GM23248 (cell line): ENCODE measurements at regions not wholly inside any gene's neighbourhood (a gene's known extent, or its start where the extent isn't known, plus 50 kb on each side); places are given as distances from the start of the nearest gene placed in this dataset.

Experiments
- DNase-seq: peaks from one replicate; pipeline ENCODE4 v3.0.0-alpha.2; 2015
- H2AFZ ChIP-seq: fragments of 200-600 bp; sonication (generic); 2 replicates; pipeline ENCODE4 v1.6.1; 2016; ENCODE audit warnings: antibody characterized with exemption
- H3F3A ChIP-seq: fragments of 200-600 bp; sonication (generic); 2 replicates; pipeline ENCODE4 v1.6.1; 2016; ENCODE audit warnings: mild to moderate bottlenecking, antibody characterized with exemption, mixed run types; ENCODE audit not compliant: insufficient read depth
- H3K27ac ChIP-seq: fragments of 200-600 bp; sonication (generic); 2 replicates; pipeline ENCODE4 v1.5.1; 2016; ENCODE audit warnings: mild to moderate bottlenecking
- H3K27me3 ChIP-seq: fragments of 200-600 bp; sonication (generic); replicated peaks from 2 replicates; pipeline ENCODE4 v1.6.1; 2016; ENCODE audit warnings: mild to moderate bottlenecking; ENCODE audit not compliant: insufficient read depth
- H3K36me3 ChIP-seq: fragments of 200-600 bp; sonication (generic); 2 replicates; pipeline ENCODE4 v1.6.1; 2016; ENCODE audit warnings: low read depth, mild to moderate bottlenecking
- H3K4me1 ChIP-seq: fragments of 200-600 bp; sonication (generic); 2 replicates; pipeline ENCODE4 v1.6.1; 2016; ENCODE audit warnings: mild to moderate bottlenecking; ENCODE audit not compliant: insufficient read depth
- H3K4me2 ChIP-seq: fragments of 200-600 bp; sonication (generic); one replicate; pipeline ENCODE4 v1.6.1; 2016; ENCODE audit warnings: mild to moderate bottlenecking; ENCODE audit not compliant: unreplicated experiment
- H3K4me3 ChIP-seq: fragments of 200-600 bp; sonication (generic); 2 replicates; pipeline ENCODE4 v1.5.1; 2016; ENCODE audit warnings: mild to moderate bottlenecking
- H3K79me2 ChIP-seq: fragments of 200-600 bp; sonication (generic); 2 replicates; pipeline ENCODE4 v1.6.1; 2016; ENCODE audit warnings: mild to moderate bottlenecking; ENCODE audit not compliant: insufficient read depth
- H3K9ac ChIP-seq: fragments of 200-600 bp; sonication (generic); 2 replicates; pipeline ENCODE4 v1.6.1; 2016; ENCODE audit warnings: mild to moderate bottlenecking
- H3K9me2 ChIP-seq: fragments of 200-600 bp; sonication (generic); 2 replicates; pipeline ENCODE4 v1.6.1; 2016; ENCODE audit warnings: mixed run types, mild to moderate bottlenecking, moderate library complexity; ENCODE audit not compliant: insufficient read depth
- H3K9me3 ChIP-seq: fragments of 200-600 bp; sonication (generic); one replicate; pipeline ENCODE4 v1.6.1; 2017; ENCODE audit warnings: low read depth
- H4K20me1 ChIP-seq: fragments of 200-600 bp; sonication (generic); 2 replicates; pipeline ENCODE4 v1.6.0; 2016; ENCODE audit not compliant: insufficient read depth
- EZH2 ChIP-seq: fragments of 200-600 bp; sonication (generic); IDR thresholded peaks from 2 replicates; pipeline ENCODE4 v1.6.1; 2018; ENCODE audit warnings: antibody characterized with exemption, mild to moderate bottlenecking; ENCODE audit not compliant: insufficient read depth, poor library complexity, severe bottlenecking
- EZH2phosphoT487 ChIP-seq: fragments of 200-600 bp; sonication (generic); IDR thresholded peaks from 2 replicates; pipeline ENCODE4 v1.6.1; 2018; ENCODE audit warnings: antibody characterized with exemption, moderate library complexity, mild to moderate bottlenecking, low read depth; ENCODE audit not compliant: insufficient read depth
- WGBS, 2 experiments: methylation state at CpG; one replicate each; pipeline ENCODE4 v1.1.6; 2015 to 2017; ENCODE audit warnings: low lambda C conversion rate in 2 of 2, low coverage in 1 of 2; ENCODE audit errors: missing lambda C conversion rate in 2 of 2; 5-methylcytosine and 5-hydroxymethylcytosine counted together
- in situ Hi-C: fragments of 300-500 bp; cut with MboI; formaldehyde crosslinking; loops from 2 replicates; pipeline ENCODE4 v1.15.0; 2020

GRCh38 chr20:24809606-24810005 lies 139.5 kb upstream of the CST7 start:
- Histone ChIP-seq H3K9me2 (no peaks in the 10 kb centered on the region), H3K4me3 (no peak overlapping the region), H3K9me3 (no peaks in the 10 kb centered on the region), H3K27ac (no peak overlapping the region), H3K4me2 (no peak overlapping the region), H3K27me3 (peaks cover 6% of the 10 kb centered on the region; the same call in 1 of the 2 replicates), H3K79me2 (no peaks in the 10 kb centered on the region), H3F3A (no peaks in the 10 kb centered on the region), H3K4me1 (no peaks in the 10 kb centered on the region), H3K36me3 (no peaks in the 10 kb centered on the region), H3K9ac (no peak overlapping the region), H4K20me1 (no peaks in the 10 kb centered on the region), H2AFZ (no peak overlapping the region)
- DNase-seq, result no peak
- TF ChIP-seq EZH2phosphoT487 (no peak), EZH2 (no peak)
- WGBS, 2 experiments, result 66 to 74% methylated on average over 12 of the region's 12 CpGs
- in situ Hi-C loops, result no loop called here

DNA sequence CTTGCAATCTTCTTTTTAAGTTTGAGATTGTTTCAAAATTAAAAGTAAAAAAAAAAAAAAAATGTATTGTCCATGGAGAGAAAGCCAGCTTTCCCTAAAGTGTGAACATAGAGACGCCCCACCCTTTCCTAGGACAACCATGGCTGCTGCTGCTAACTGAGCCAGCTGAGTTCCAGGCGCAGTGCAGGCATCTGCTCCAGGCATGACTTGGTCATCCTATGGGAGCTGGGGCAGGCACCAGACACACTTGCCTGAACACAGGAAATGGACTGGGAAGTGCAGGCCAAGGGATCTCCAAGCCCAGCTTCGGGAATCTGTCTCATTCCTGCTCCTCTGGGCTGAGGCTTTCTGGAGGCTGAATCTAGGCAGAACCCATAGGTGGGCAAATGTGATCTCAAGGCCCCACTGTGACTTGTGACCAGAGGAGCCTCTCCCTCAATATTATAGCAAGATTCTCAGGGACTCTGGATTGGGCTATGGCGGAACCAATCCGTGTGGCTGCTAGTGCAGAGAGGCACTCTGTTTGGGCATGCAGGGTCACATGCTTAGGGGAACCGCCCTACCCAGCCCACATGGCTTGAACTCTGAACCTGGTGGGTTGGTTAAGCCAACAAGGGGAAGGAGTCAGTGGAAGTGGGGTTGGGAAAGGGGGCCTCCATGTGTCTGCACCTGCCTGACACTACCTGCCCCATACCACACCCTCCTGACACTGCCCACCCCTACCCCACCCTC lies 138.2 kb upstream of the CST7 start:
- no peaks in the 10 kb centered on the region for H3K9me3 ChIP-seq
- no peaks in the 10 kb centered on the region for H3K9me2 ChIP-seq
- no peak overlapping the region for H3K4me2 ChIP-seq
- in situ Hi-C loops, result no loop called here
- DNase-seq, result no peak
- H4K20me1 ChIP-seq, result no peaks in the 10 kb centered on the region
- no peaks in the 10 kb centered on the region for H3K79me2 ChIP-seq
- no peak overlapping the region for H2AFZ ChIP-seq
- H3K4me1 ChIP-seq, result no peaks in the 10 kb centered on the region
- H3F3A ChIP-seq, result no peaks in the 10 kb centered on the region
- H3K27me3 ChIP-seq, result peaks cover 9% of the 10 kb centered on the region; the same call in 1 of the 2 replicates
- no peak overlapping the region for H3K4me3 ChIP-seq
- WGBS, 2 experiments, result 26% methylated on average over 6 of the region's 6 CpGs
- H3K9ac ChIP-seq, result no peak overlapping the region
- no peak for TF ChIP-seq EZH2phosphoT487
- no peaks in the 10 kb centered on the region for H3K36me3 ChIP-seq
- H3K27ac ChIP-seq, result no peak overlapping the region

DNA sequence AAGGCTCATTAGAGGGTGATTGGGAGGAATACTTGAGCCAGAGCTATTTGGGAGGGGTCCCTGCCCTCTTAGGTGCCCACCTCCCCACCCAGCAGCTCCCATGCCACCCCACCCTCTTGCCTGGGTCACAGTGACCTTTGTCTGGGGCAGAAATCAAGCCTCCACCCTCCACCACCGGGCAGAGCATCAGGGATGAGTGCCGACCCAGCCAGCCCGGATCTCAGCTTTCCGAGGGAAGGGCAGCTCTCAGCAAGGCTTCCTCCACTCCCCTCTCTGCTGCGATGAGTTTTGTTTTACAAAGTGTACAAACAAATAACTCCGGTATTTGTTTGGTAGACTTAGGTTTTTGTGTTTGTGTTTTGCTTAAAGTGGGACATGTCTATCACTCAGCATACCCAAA lies 136.7 kb upstream of the CST7 start:
- no peaks in the 10 kb centered on the region for H3K4me1 ChIP-seq
- H3K9me3 ChIP-seq, result no peaks in the 10 kb centered on the region
- no peaks in the 10 kb centered on the region for H3K9me2 ChIP-seq
- H4K20me1 ChIP-seq, result no peaks in the 10 kb centered on the region
- H3K27me3 ChIP-seq, result peaks cover 3% of the 10 kb centered on the region; the same call in 1 of the 2 replicates
- H3K79me2 ChIP-seq, result no peaks in the 10 kb centered on the region
- no peak overlapping the region for H2AFZ ChIP-seq
- TF ChIP-seq EZH2phosphoT487 (no peak), EZH2 (no peak)
- in situ Hi-C loops, result no loop called here
- no peak overlapping the region for H3K4me3 ChIP-seq
- DNase-seq, result no peak
- WGBS, 2 experiments, result 9 to 10% methylated on average over 6 of the region's 6 CpGs
- no peaks in the 10 kb centered on the region for H3F3A ChIP-seq
- no peaks in the 10 kb centered on the region for H3K36me3 ChIP-seq
- no peak overlapping the region for H3K9ac ChIP-seq
- no peak overlapping the region for H3K4me2 ChIP-seq
- H3K27ac ChIP-seq, result no peak overlapping the region

GRCh38 chr20:24813080-24813479 lies 136.0 kb upstream of the CST7 start:
- H3K27ac ChIP-seq, result no peak overlapping the region
- H3K9ac ChIP-seq, result no peak overlapping the region
- no peaks in the 10 kb centered on the region for H3K9me3 ChIP-seq
- DNase-seq, result no peak
- no peak for TF ChIP-seq EZH2
- TF ChIP-seq EZH2phosphoT487, result no peak
- H2AFZ ChIP-seq, result no peak overlapping the region
- no peak overlapping the region for H3K4me2 ChIP-seq
- H3K79me2 ChIP-seq, result no peaks in the 10 kb centered on the region
- no peaks in the 10 kb centered on the region for H3K9me2 ChIP-seq
- no peak overlapping the region for H3K4me3 ChIP-seq
- H4K20me1 ChIP-seq, result no peaks in the 10 kb centered on the region
- in situ Hi-C loops, result no loop called here
- H3K4me1 ChIP-seq, result no peaks in the 10 kb centered on the region
- peaks cover 3% of the 10 kb centered on the region; the same call in 1 of the 2 replicates for H3K27me3 ChIP-seq
- WGBS, 2 experiments, result 85 to 88% methylated on average over 10 to 35 of the region's 35 CpGs
- H3K36me3 ChIP-seq, result no peaks in the 10 kb centered on the region
- H3F3A ChIP-seq, result no peaks in the 10 kb centered on the region
